HG03025 (cell line): ENCODE measurements at regions not wholly inside any gene's neighbourhood (a gene's known extent, or its start where the extent isn't known, plus 50 kb on each side); places are given as distances from the start of the nearest gene placed in this dataset.

Experiments used
- ATAC-seq: cut with Tn5 transposase; IDR thresholded peaks from one replicate; pipeline ENCODE4 v1.9.1; 2021; ENCODE audit warnings: mild to moderate bottlenecking, moderate library complexity; ENCODE audit not compliant: unreplicated experiment, low FRiP score

DNA sequence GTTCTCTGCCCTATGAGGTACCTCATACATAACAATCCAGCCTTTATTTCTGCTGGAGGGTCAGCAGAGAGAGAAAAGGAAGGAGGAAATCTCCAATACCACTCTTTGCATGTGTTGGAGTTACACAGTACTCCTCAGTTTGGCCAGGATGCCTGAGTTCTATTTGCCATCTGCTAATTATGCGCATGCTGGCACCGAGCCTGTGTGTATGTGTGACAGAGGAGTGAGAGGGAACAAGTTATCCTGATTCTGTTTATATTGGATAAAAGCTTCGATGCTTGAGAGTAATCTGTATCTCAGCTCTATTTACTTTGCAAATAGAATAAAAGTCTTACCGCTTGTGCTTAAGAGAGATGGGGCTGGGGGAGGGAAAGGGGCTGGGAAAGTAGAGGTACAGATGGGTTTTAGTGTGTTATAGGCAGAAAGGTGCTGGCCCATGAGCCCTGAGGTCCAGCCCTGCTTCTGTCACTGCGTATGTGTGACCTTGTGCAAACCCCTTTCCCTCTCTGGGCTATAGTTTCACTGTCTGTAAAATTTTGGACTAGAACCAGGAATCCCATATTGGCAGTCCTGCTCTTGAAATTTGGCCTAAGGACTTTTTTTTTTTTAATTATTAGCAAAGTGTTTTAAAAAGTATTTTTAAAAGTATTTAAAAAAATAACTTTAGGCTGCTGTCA, 54.5 kb upstream of the PLXNA2 start:
- ATAC-seq: no peak

DNA sequence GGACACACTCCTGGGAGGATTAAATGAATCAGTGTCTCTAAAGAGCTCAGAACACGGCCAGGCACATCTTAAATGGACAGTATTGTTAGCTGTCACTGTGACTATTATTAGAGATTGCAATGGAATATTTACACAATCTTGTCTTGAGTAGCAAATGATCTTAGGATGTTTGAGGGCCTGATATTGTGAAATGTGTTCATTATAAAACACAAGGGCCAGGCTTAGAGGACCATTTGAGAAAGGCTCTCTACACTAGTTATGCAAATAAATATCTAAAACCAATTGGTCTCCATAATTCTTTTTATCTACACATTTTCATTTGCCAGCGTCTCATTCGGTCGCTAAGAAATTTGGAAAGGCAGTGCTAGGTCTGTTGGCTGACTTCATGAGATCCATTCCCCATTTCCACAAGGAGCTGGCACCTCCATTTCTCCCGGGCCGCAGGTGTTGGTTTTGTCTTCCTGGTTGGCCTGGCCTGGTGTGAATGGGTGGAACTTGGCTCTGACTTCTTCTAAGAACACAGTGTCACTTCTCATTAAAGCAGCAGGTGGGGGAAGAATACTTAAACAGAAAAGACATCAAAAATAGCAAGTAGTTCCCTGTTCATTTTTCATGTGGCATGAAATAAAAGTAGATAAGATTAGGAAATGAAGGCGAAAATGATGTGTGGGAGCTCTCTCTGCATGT, 56.0 kb upstream of the PLXNA2 start:
- no peak for ATAC-seq

- no peak for ATAC-seq
These were observed 58.6 kb upstream of the PLXNA2 start for GRCh38 chr1:208302699-208303238.

- ATAC-seq: no peak
These were observed 59.8 kb upstream of the PLXNA2 start for GRCh38 chr1:208303743-208304712.

- no peak for ATAC-seq
These were observed 64.0 kb upstream of the PLXNA2 start for GRCh38 chr1:208308221-208308620.

GRCh38 chr1:208309771-208310170, 65.6 kb upstream of the PLXNA2 start:
- no peak for ATAC-seq

DNA sequence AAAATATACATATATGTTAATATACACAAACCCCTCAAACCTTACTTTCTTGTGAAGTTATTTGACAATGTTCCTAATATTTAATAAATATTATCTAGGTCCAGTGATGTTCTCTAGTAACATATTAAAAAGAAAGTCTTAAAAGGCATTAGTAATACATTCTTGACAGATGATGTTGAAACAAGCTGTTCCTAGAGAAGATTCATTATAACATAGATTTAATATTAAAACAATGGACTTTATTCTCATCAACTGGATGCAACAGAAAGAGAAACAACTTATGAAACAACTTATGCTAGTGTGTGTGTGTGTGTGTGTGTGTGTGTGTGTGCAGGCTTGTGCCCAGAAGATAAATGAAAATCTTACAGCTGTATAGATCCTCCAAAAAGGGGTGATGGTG, 68.5 kb upstream of the PLXNA2 start:
- ATAC-seq: no peak

DNA sequence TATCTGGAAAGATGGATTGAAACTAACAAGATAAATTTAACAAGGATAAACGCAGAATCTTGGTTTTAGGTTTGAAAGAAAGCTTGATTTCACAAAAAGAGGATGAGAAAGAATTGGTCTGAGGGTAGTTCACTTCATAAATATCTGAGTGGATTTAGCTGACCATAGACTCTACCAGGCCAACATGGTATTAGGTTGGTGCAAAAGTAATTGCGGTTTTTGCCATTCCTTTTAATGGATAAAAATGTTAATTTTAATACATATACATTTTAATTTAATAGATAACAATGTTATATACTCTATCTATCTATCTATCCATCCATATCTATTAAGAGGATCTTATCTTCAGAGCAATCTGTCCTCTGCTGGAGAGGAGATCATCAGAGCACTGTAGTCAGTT, 70.2 kb upstream of the PLXNA2 start:
- no peak for ATAC-seq

GRCh38 chr1:208318150-208318734, 74.1 kb upstream of the PLXNA2 start:
- ATAC-seq: no peak

DNA sequence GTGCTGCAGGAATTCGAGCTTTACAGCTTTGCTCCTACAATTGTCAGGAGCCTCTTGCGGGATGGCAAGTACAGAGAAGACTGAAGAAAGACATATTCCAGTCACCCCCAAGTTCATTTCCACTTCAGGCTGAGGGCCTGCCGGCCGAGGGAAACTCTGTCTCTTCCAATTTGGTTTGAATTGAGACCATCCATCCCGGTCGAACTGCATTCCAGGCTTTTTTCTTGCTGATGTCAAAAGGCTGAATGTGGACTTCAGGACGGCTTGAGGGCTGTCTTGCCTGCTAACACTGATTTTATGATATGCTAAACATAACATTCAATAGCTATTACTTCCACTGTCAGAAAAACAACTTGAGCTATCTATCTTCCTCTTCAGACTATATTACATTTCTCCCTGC, 79.8 kb upstream of the PLXNA2 start:
- no peak for ATAC-seq

- no peak for ATAC-seq
These were observed 81.8 kb upstream of the PLXNA2 start for GRCh38 chr1:208326033-208326432.

GRCh38 chr1:208329300-208329699, 85.1 kb upstream of the PLXNA2 start:
- ATAC-seq: no peak

GRCh38 chr1:208332036-208332773, 88.0 kb upstream of the PLXNA2 start:
- ATAC-seq: no peak

DNA sequence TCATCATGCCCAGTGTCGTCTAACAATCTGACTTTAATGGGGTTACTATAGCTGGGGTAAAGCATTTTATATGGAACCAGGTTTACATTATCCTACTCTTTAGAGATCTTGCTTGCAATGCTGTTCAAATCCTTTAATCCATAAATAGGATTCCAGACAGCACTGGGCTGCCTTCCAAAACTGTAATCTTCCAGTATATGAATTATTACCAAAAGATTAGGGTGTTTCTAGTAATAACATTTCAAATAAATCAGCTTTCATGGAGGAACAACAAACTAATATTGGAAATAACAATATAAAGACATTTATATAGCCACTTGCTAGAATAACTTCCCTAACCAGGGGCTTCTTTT, 88.6 kb upstream of the PLXNA2 start:
- no peak for ATAC-seq

- ATAC-seq: no peak
These were observed 89.5 kb upstream of the PLXNA2 start for GRCh38 chr1:208333676-208334075.

DNA sequence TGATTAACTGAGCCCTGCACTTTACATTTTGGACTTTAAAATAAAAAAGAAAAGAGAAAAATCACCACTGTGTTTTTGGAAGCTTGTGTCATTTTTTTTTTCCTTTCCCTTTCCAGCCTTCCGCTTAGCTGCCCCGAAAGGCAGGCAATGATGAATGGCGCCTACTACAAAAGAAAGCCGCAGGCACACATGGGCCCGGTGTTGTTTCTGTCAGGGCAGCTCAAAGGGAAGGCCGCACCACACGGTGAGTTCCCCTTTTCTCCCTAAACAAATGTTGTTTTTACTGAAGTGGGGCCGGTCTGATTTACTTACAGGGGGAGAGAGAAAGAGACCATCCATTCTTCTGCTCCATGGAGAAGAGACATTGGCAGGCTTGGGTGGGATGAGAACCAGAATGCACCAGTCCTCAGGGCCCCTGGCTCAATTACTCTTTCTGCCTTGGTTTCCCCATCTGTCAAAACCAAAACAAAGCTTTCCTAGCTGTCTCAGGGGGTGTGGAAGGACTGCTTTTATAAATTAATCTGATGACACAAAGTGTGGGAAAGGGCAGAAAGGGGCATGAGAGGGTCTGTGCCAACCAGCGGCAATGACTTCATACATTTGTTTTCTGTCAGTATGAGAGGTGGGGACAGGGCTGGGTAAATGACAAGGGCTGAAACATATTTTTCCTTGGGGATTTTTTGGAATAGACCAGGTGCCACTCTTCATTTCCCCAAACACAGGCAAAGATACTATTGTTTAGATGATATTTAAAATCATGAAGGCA, 91.4 kb upstream of the PLXNA2 start:
- no peak for ATAC-seq

DNA sequence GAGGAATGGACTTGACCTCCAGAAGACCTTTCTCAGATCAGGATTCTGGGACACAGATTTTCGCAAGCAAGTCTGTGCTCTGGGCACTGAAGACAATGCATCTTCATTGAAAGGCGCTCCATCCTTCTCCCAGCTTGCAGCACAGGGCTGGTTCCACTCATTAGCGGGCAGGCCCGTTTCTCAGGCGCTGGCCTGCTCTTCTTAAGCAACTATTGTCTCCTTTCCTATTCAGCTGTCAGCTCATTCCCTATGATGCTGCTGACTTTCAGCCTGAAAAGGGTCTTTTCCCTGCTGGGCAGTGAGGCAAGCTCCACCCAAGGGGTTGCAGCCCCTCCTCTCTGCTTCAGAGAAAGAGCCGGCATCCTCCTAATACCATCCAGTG, 91.9 kb upstream of the PLXNA2 start:
- ATAC-seq: no peak

GRCh38 chr1:208339911-208340310, 95.7 kb upstream of the PLXNA2 start:
- no peak for ATAC-seq

- no peak for ATAC-seq
These were observed 99.0 kb upstream of the PLXNA2 start for GRCh38 chr1:208343226-208343625.
